Anterior cingulate cortex (tissue), 58 donors: ENCODE measurements at regions not wholly inside any gene's neighbourhood (a gene's known extent, or its start where the extent isn't known, plus 50 kb on each side); places are given as distances from the start of the nearest gene placed in this dataset.
"Not testable (repeated sequence)": the region's sequence is repeated elsewhere in the genome, so short reads cannot be mapped to it uniquely, and the experiment has no call there.

ENCODE experiments used
- DNase-seq, 58 donors: peaks; one replicate each; lab custom pipeline; 2025; lab: John Stamatoyannopoulos, UW

- DNase-seq, result no peak
These were observed 886.9 kb downstream of the FAM133A start for GRCh38 chrX:94560930-94561329.

- DNase-seq, result no peak
These were observed 902.5 kb downstream of the FAM133A start for GRCh38 chrX:94576367-94577004.

DNA sequence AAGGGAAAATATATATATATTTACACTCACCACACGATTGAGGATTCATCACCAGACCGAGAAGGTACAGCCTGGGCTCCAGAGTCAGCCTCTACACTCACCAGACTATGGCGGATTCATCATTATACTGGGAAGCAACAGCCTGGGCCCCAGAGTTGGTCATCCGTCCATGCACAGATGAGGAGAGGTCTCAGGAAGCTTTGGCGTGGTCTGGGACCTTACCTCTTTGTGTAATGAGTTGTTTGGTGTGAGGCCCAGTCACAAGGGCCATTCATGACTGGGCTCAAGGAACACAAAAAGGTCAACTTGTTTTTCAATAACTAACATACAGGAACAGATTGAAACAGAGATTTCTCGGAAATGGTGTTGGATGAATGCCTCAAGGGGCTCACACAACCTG lies 926.1 kb downstream of the FAM133A start:
- no peak for DNase-seq

GRCh38 chrX:94612140-94612539 lies 938.1 kb downstream of the FAM133A start:
- no peak for DNase-seq

GRCh38 chrX:94633237-94633636 lies 959.2 kb downstream of the FAM133A start:
- no peak for DNase-seq

DNA sequence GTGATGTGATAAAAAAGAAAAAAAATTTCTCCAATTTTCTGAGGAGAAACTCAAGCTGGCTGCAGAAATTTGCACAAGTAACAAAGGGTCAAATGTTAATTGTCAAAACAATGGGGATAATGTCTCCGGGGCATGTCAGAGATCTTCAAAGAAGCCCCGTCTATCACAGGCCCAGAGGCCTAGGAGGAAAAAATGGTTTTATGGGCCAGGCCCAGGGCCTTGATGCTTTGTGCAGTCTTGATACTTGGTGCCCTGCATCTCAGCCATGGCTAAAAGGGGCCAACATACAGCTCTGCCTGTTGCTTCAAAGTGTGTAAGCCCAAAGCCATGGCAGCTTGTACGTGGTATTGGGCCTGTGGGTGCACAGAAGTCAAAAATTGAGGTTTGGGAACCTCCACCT lies 961.0 kb downstream of the FAM133A start:
- DNase-seq, result no peak

DNA sequence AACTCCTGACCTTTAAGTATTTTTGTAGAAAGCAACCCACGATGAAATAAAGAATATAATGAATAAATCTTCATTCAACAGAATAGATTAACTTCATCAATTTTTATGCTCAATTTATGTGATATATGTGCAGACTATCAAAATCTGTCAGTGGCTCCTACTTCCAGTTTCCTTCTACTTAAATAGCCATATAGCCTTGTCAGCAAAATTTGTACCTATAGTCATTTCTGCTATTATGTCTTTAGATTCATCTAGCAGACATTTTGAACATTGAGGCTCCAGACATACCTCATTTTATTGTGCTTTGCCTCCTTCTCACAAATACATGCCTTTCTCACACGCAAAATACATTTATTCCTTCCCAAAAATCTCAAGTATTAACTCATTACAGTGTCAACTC lies 971.7 kb downstream of the FAM133A start:
- no peak for DNase-seq

- DNase-seq, result no peak
These were observed 981.2 kb downstream of the FAM133A start for GRCh38 chrX:94655180-94655579.

- DNase-seq, result no peak
These were observed 988.7 kb downstream of the FAM133A start for GRCh38 chrX:94662689-94663088.

DNA sequence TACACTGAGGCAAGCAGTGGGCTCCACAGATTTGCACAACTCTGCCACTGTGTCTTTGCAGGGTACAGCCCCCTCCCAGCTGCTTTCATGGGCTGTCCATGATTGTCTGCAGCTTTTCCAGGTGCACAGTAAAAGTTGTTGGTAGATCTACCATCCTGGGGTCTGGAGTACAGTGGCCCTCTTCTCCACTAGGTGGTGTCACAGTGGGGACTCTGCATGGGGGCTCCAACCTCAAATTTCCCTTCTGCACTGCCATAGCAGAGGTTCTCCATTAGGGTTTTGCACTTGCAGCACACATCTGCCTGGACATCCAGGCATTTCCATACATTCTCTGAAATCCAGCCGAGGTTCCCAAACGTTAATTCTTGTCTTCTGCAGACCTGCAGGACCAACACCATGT lies 1002.3 kb downstream of the FAM133A start:
- no peak for DNase-seq

- no peak for DNase-seq
These were observed 1012.1 kb downstream of the FAM133A start for GRCh38 chrX:94686071-94686470.

- DNase-seq, result no peak
These were observed 1021.9 kb downstream of the FAM133A start for GRCh38 chrX:94695910-94696309.

GRCh38 chrX:94704348-94705256 lies 1030.6 kb downstream of the FAM133A start:
- not testable (repeated sequence) for DNase-seq

DNA sequence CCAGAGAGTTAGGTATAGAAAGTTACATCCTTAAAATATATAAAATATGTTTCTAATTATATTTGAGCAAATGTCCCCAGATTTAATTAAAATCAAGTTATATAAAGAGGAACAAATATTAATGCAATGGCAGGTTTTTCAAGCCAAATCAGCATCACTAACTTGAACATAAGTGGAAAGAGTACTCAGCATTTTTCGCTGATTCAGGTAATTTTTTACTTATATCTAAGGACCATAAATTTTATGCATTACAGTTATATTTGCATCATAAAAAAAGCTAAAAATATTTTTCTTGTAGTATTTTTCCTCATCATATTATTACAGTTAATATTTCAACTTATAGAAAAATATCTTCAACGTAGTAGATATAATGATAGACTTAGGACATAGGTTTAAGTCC lies 1047.4 kb downstream of the FAM133A start:
- DNase-seq, result no peak

- no peak for DNase-seq
These were observed 1048.6 kb downstream of the FAM133A start for GRCh38 chrX:94722578-94722977.

- DNase-seq, result no peak
These were observed 1068.8 kb downstream of the FAM133A start for GRCh38 chrX:94742772-94743171.

DNA sequence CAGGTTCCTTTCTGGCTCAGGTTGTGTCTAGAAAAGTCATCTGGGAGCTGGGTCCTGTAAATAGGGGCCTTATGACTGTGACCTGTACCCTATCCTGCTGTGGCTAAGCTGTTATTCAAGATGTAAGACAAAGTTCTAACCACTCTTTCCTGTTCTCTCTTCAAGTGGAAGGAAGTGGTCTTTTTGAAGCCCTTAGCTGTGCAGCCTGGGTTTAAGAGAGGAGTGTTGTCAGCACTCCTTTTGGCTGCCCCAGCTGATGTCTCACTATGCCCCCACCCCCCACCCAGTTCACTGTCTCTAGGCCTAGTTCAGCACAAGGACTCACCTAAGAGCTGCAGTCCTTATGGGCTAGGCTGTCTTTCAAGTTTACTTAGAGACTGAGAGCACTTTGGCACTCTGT lies 1069.5 kb downstream of the FAM133A start:
- DNase-seq, result no peak

GRCh38 chrX:94744786-94745185 lies 1070.8 kb downstream of the FAM133A start:
- DNase-seq, result no peak

DNA sequence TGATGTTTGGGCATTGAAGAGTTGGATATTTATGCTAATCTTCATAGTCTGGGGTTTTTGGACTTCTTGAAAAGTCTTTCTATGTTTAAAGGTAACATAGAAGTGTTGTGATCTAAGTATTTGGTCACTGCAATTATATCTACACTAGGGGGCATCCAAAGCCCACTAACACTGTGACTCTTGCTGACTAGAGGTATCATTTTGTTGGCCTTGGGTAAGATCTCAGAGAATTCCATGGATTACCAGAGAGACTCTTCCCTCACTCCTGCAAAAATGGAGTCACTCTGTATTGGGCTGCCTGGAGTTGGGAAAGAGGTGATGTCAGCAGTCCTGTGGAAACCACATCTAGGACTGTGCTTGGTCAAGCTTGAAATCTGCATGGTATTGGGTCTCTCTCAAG lies 1077.6 kb downstream of the FAM133A start:
- DNase-seq, result no peak

GRCh38 chrX:94752434-94753169 lies 1078.6 kb downstream of the FAM133A start:
- no peak for DNase-seq

GRCh38 chrX:94758130-94758529 lies 1084.1 kb downstream of the FAM133A start:
- no peak for DNase-seq
